HL-60 (cell line): ENCODE measurements at regions not wholly inside any gene's neighbourhood (a gene's known extent, or its start where the extent isn't known, plus 50 kb on each side); places are given as distances from the start of the nearest gene placed in this dataset.

Experiments
- DNase-seq, 2 experiments: peaks; one replicate each; pipeline ENCODE4 v3.0.0-alpha.2; 2010 to 2020; ENCODE audit warnings: low read depth in 1 of 2, low spot score in 1 of 2
- H3K27ac ChIP-seq: fragments of 250-450 bp; sonication (Bioruptor Pico); replicated peaks from 2 replicates; pipeline ENCODE4 v1.5.1; 2020; ENCODE audit warnings: mild to moderate bottlenecking, moderate library complexity
- H3K27me3 ChIP-seq: fragments of 250-450 bp; sonication (Bioruptor Pico); 2 replicates; pipeline ENCODE4 v1.5.1; 2021; ENCODE audit warnings: mild to moderate bottlenecking, moderate library complexity; ENCODE audit not compliant: insufficient read depth, poor library complexity, severe bottlenecking
- H3K4me3 ChIP-seq: replicated peaks from 2 replicates; pipeline ENCODE4 v1.5.1; 2011; ENCODE audit warnings: mild to moderate bottlenecking, control low read depth, low read length; ENCODE audit not compliant: insufficient read depth
- GABPA ChIP-seq: IDR thresholded peaks from 2 replicates; pipeline ENCODE4 v1.6.1; 2012; ENCODE audit warnings: low read depth
- POLR2AphosphoS5 ChIP-seq: IDR thresholded peaks from 2 replicates; pipeline ENCODE4 v1.6.1; 2012; ENCODE audit warnings: low read depth
- SPI1 ChIP-seq: IDR thresholded peaks from 2 replicates; pipeline ENCODE4 v1.6.1; 2012; ENCODE audit warnings: low read depth, mild to moderate bottlenecking, borderline replicate concordance
- TF ChIP-seq, protein P1 (sequence below): IDR thresholded peaks from 2 replicates; pipeline ENCODE4 v1.6.1; 2012; ENCODE audit warnings: low read depth; ENCODE audit not compliant: insufficient replicate concordance
- TF ChIP-seq, protein P2 (sequence below): IDR thresholded peaks from one replicate; pipeline ENCODE4 v1.5.1; 2011; ENCODE audit warnings: low read length, control low read depth, inconsistent platforms; ENCODE audit not compliant: insufficient read depth

GRCh38 chr3:30268288-30268687, 338.1 kb upstream of the TGFBR2 start:
- Histone ChIP-seq H3K4me3 (no peak overlapping the region), H3K27me3 (no peaks in the 10 kb centered on the region), H3K27ac (no peak overlapping the region)
- DNase-seq: no peak
- TF ChIP-seq, protein P1, sequence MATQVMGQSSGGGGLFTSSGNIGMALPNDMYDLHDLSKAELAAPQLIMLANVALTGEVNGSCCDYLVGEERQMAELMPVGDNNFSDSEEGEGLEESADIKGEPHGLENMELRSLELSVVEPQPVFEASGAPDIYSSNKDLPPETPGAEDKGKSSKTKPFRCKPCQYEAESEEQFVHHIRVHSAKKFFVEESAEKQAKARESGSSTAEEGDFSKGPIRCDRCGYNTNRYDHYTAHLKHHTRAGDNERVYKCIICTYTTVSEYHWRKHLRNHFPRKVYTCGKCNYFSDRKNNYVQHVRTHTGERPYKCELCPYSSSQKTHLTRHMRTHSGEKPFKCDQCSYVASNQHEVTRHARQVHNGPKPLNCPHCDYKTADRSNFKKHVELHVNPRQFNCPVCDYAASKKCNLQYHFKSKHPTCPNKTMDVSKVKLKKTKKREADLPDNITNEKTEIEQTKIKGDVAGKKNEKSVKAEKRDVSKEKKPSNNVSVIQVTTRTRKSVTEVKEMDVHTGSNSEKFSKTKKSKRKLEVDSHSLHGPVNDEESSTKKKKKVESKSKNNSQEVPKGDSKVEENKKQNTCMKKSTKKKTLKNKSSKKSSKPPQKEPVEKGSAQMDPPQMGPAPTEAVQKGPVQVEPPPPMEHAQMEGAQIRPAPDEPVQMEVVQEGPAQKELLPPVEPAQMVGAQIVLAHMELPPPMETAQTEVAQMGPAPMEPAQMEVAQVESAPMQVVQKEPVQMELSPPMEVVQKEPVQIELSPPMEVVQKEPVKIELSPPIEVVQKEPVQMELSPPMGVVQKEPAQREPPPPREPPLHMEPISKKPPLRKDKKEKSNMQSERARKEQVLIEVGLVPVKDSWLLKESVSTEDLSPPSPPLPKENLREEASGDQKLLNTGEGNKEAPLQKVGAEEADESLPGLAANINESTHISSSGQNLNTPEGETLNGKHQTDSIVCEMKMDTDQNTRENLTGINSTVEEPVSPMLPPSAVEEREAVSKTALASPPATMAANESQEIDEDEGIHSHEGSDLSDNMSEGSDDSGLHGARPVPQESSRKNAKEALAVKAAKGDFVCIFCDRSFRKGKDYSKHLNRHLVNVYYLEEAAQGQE: no peak
- TF ChIP-seq POLR2AphosphoS5 (no peak), GABPA (no peak), SPI1 (no peak)
- TF ChIP-seq, protein P2, sequence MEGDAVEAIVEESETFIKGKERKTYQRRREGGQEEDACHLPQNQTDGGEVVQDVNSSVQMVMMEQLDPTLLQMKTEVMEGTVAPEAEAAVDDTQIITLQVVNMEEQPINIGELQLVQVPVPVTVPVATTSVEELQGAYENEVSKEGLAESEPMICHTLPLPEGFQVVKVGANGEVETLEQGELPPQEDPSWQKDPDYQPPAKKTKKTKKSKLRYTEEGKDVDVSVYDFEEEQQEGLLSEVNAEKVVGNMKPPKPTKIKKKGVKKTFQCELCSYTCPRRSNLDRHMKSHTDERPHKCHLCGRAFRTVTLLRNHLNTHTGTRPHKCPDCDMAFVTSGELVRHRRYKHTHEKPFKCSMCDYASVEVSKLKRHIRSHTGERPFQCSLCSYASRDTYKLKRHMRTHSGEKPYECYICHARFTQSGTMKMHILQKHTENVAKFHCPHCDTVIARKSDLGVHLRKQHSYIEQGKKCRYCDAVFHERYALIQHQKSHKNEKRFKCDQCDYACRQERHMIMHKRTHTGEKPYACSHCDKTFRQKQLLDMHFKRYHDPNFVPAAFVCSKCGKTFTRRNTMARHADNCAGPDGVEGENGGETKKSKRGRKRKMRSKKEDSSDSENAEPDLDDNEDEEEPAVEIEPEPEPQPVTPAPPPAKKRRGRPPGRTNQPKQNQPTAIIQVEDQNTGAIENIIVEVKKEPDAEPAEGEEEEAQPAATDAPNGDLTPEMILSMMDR: no peak

GRCh38 chr3:30269751-30270445, 336.5 kb upstream of the TGFBR2 start:
- Histone ChIP-seq H3K4me3 (no peak overlapping the region), H3K27me3 (no peaks in the 10 kb centered on the region), H3K27ac (no peak overlapping the region)
- DNase-seq: peak in 1 of 2 experiments; percentile 41
- TF ChIP-seq, protein P1: no peak
- peak; percentile 90 for TF ChIP-seq SPI1
- TF ChIP-seq GABPA: no peak
- TF ChIP-seq POLR2AphosphoS5: no peak
- TF ChIP-seq, protein P2: no peak

- no peaks in the 10 kb centered on the region for H3K27me3 ChIP-seq
- H3K4me3 ChIP-seq: no peak overlapping the region
- TF ChIP-seq POLR2AphosphoS5: no peak
- TF ChIP-seq SPI1: no peak
- no peak for TF ChIP-seq GABPA
- TF ChIP-seq, protein P1: no peak
- TF ChIP-seq, protein P2: no peak
- no peak for DNase-seq
- no peak overlapping the region for H3K27ac ChIP-seq
Observed at GRCh38 chr3:30271781-30272180, 334.6 kb upstream of the TGFBR2 start.
